T-helper 1 cell treated with Interleukin-12 subunit alpha and Interleukin-12 subunit beta and Interleukin-4 antibody, amounts not matched to agents 30 ng/mL and 1 ng/mL, for 36 hours (primary cell): ENCODE measurements at regions not wholly inside any gene's neighbourhood (a gene's known extent, or its start where the extent isn't known, plus 50 kb on each side); places are given as distances from the start of the nearest gene placed in this dataset.

ENCODE experiments used
- intact Hi-C: fragments of 100-400 bp; cut with micrococcal nuclease; formaldehyde crosslinking; loops from one replicate; pipeline ENCODE4 v1.15.1; 2024

DNA sequence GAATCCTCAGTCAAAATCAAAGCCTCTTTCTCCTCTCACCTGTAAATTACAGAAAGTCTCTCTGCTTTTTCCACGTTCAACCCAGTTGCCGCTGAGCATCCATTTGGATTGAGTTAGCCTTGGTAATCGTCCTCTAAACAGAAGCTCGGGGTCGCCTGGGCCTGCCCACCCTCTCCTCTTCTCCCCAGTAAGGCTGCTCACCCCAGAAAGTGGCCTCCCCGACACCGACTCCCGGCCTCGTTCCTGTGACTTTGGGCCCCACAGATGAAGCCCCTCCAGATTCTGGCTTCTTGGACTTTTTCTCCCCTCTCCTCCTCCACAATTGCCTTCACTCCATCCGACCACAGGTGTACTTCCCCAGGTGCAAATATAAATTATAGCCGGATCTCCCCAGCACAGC, 1500.0 kb downstream of the BRD1 start:
- intact Hi-C loops: no loop called here

DNA sequence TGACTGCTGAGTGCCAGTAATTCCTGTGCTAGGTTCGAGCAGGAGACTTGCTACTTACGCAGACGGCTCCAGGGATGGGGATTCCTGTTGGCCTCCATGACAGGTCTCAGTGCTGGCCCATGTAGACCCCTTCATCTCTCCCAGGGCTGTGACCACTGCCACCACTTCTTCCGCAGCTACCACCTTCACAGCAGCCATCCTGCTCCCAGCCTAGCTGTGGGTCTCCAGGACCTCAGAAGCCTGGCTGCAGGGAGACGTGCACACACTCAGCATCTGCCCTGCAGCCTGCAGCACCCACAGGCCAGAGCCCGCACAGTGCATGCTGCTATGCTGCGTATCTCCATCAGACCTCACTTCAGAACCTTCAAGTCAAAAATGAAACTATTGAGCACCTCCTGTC, 1503.9 kb downstream of the BRD1 start:
- intact Hi-C loops: no loop called here

DNA sequence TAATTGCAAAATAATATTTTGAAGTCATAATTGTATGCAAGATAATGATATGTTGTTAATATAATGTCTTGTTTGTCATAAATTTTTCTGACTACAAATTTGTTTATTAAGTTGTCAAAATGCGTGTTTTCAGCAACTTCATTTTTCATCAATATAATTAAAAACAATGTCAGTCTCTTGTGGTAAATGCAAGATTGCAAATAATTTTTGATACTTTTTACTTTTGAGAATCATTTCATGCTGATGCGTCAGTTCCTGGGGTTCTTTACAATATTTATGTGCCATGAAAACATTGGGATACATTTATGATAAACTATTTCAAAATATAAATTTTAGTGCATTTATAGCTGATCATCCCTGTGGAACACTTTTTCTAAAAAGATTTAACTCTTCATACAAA, 1504.8 kb downstream of the BRD1 start:
- intact Hi-C loops: no loop called here

DNA sequence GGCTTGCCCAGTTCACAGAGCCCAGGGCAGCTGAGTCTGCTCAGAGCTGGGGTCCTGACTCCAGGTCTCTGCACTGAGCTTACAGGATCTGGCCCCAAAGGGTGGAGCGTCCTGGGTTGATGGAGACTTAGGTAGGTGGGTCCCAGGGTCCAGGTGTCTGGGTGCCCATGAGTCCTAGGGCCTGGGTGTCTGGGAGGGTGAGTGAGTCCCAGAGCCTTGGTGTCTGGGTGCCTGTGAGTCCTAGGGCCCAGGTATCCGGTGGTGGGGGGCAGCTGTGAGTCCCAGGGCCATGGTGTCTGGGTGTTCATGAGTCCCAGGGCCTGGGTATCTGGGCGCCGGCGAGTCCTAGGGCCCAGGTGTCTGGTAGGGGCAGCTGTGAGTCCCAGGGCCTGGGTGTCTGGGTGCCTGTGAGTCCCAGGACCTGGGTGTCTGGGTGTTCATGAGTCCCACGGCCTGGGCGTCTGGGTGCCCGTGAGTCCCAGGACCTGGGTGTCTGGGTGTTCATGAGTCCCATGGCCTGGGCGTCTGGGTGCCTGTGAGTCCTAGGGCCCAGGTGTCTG, 1505.6 kb downstream of the BRD1 start:
- intact Hi-C loops: no loop called here

DNA sequence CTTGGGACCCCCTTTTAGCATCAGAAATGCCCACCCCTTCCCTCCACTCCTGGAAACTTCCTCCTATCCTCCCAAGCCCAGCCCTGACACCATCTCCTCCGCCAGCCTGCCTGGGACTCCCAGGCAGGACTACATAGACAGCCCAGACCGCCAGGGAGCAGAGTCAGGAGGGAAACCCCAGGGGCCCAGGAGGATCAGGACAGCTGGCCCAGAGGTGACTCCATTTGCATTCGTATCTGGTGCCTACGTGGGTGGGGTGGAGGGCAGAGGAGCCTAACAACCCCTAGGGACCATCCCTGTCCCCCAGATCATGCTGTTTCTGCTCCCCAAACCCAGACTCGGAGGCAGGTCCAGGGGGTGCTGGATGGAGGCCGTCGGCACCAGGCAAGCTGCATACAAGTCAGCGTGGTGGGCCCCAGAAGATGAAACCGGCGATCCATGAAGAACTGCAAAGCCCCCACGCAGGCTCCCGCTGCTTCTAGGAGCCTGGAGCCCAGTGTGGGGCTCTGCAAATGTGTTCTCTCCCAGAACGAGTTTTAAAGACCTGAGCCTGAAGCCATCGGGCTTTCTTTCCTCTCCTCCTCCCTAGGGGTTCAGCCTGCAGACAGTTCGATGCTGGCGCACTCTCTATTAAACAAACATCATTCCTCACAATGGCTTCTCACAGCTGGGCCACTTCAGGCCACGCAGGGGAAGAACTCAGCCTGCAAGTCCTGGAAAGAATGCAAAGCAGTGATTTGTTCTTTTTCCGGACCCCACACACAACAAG, 1506.8 kb downstream of the BRD1 start:
- intact Hi-C loops: no loop called here

DNA sequence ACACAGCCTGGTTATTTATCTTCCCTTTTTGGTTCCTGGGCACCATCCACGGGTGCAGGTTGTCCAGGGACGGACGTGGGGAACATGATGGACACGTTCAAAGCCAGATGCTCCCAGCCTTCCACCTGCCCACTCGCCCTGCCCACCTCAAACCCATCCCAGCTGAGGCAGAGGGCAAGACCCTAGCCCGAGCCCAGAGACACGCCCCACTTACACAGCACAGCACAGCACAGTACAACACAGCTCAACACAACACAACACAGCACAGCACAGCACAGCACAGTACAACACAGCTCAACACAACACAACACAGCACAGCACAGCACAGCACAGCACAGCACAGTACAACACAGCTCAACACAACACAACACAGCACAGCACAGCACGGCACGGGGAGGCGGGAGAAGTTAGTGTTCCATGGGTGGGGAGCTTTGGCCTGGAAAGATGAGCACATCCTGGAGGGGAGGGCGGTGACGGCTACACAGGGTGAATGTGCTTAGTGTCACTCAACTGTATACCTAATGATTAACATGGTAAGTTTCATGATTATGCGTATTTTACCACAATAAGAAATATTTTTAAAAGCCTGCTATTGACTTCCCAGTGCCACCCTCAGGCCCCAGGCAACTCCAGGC, 1507.5 kb downstream of the BRD1 start:
- intact Hi-C loops: no loop called here

DNA sequence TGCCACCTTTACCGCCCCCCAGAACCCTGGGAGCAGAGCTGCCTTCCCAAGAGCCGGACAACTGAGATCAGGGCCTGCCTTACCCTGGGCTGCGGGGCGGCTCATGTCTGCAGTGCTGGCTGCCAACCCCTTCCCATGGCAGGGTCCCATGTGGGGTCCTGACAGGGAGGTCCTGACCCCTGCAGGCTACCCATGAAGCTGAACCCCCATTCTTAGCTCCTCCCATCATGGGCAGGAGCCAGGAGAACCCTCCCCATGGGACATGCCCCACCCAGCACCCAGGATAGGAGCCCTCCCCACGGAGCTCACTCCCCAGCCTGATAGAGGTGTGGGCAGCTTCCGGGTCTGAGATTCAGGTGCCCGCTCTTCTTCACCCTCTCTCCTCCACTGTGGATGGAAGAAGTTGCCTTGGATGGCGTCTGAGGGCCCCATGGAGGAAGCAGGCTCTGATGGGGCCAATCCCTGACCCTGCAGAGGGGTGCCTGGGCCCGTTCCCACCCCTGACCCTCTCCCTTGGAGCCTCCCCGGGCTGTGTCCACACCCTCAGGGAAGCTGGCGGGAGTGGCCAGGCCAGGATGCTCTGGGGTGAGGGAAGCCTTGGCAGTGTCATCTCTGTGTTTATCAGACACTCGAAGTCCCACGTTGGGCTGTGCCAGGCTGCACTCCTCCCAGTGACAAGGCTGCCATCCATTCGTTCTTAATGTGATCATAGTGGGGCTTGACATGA, 1508.2 kb downstream of the BRD1 start:
- intact Hi-C loops: no loop called here

DNA sequence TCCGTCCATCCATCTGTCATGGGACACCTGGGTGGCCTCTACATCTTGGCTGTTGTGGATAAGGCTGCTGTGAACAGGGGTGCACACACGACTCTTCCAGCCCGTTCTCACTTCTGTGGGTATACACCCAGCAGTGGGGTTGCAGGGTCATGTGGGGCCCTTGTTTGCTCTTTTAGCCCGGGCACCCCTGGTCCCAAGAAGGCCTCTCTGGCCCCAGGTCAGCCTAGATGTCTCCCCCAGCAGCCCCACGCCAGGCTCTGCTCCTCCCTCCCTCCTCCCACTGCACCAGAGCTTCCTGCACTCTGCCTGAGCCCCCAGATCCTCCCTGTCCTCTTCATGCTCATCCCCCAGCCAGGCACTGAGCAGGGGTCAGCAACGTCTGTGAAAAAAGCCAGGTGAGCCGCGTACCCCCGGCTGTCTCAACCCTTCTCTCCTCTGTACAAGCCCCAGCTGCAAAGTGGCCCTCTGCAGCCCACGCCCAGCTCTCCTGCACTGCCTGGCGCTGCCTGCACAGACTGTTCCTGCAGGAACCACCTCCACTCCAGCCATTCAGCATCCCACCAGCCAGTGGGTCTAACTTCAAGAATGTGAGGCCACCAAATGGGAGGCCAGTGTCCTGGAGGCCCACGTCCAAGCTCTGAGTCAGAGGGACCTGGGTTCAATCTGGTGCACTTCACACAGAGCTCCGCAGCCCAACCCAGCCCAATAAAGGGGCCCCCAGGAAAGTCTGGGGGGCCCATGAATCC, 1508.9 kb downstream of the BRD1 start:
- intact Hi-C loops: no loop called here

DNA sequence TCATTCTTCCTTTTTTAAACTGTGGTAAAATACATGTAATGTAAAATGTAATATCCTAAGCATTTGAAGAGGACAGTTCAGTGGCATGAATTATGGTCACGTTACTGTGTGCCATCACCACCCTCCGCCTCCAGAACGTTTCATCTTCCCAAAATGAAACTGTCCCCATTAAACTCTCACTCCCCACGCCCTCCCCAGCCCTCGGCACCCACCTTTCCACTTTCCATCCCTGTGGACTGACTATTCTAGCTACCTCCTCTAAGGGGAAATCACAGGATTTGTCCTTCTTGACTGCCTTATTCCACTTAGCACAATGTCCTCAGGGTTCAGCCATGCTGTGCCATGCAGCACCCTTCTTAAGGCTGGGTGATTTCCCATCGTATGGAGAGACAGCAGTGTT, 1509.5 kb downstream of the BRD1 start:
- intact Hi-C loops: no loop called here

DNA sequence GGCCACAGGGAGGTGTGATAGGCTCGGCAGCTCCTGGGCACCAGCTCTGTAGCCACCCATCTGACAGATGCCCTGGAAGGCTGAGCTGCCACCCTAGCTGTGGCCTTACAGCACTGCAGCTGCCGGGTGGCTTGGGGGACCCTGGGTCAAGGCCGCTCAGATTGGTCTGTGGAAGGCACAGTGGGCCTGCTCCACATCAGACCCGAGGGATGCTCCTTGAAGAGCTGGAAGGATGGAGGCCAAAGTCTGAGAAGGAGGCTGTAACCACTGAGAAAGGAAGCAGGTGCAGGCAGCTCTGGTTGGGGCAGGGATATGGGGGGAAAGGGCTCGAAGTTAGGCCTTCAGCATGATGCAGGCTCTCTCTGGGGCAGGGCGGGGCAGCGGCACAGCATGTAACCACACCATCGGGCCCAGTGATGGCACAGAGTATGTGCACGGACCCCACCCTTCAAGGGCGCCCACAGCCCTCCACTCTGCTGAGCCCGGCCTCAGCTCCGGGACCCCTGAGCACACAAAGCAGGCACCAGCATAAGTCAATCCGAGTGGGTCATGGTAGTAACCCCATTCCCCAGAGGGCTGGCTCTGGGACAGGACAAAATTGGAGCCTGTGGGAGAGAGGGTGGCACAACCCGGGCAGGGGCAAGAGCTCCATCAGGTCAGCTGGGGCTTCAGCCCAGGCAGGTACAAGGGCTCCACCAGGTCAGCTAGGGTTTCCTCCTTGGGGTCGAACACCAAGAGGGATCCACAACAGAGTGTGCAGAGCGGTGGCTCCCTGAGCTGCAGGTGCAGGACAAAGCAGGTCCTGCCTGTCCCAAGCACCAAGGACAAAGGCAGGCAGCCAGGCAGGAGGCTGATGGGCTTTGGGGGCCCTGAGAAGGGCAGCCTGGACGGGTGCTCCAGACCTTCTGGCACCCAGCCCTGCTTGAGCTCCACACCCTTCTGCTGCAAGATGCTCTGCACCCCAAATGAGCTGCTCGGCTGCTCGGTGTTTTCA, 1511.1 kb downstream of the BRD1 start:
- intact Hi-C loops: no loop called here

DNA sequence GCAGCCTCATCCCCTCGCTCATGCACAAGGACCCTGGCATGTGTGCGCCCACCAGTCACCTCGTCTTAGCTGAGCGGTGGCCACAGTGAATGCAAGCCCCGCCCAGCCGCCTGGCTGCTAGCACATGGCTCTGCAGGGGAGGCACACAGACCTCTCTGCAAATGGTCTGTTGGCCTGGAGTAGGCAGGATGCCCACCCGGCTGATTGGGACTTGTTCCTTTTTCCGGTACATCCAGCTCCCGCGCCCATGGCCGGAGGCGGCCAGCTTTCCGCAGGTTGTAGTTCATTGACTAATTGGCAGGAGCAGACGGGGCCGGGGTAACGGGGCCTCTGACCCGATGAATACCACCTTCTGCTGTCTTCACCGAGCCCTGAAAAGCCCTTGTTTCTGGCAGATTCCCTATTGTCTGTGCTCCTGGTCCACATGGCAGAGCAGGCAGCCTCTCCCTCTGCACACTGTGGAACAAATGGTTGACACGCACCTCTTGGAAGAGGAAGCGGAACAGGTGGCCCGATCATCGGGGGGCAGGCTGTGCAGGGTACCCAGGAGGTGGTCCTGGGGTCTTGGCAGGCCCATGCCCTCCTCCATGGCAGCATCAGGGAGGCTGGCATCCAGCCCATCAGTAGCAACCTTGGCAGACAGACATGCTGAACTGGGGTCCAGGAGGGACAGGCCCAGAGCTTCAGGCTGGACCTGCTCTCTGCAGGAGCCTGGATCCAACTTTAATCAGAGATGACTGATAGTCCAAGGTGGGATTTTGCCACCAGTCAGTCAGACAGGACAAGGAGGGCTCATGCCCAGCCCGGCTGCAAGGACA, 1512.0 kb downstream of the BRD1 start:
- intact Hi-C loops: no loop called here

DNA sequence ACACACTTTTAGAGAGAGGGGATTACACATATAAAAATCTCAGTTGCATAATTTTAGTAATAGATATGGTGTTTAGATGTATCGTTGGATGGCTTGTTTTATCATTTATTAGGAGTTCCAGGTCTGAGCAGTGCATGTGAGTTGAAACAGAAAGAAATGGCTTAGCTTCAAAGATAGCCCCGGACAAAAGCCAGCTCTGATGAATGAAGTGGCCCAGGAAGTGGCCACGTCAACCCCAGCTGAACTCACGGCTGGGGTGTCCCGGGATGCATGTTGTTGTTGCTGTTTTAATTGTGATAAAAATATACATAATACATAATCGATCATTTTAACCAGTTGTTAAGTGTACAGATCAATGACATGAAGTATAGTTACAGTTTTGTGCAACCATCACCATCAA, 1513.6 kb downstream of the BRD1 start:
- intact Hi-C loops: no loop called here

DNA sequence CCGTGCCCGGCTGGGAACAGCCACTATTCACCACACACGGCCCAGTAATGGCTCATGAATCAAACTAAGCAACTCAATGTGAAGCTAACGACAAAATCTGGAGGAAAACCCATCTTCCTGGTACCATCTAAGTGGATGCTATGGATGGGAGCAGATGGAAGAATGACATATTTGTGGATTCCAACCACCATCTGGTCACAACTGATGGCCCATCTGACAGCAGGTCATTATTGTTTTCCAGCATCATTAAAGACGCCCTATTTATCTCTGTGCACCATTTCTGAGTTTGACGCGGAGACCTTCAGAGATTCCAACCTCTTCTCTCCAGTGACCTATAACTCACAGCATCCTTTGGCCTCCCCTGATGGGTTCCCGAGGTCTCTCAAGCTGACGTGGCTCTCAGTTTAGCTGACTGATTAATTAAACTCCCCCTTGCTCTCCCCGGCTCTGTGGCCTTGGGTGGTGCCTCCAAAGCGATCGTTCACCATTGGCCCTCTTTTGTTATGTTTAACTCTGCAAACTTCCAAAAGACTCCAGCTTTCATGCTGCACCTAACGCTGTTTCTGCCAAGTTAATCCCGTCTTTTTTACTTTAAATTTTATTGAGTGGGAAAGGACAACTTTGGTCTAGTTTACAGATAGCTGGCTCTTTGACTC, 1514.4 kb downstream of the BRD1 start:
- intact Hi-C loops: no loop called here

DNA sequence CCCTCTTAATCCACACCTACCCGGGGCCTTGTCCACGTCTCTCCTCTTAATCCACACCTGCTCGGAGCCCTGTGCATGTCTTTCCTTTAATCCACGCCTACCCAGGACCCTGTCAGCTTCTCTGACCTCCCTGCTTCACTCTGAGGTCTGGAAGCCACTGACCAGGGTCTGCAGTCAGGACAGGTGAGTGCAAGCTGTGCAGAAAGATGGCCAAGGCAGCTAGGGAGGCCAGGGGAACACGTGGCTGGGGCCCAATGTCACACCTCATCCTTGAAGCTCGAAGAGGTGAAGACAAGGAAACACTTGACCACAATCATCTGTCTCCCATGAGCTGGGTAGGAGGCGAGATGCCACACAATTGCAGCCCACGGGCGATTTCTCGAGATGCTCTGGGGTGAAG, 1516.9 kb downstream of the BRD1 start:
- intact Hi-C loops: no loop called here

DNA sequence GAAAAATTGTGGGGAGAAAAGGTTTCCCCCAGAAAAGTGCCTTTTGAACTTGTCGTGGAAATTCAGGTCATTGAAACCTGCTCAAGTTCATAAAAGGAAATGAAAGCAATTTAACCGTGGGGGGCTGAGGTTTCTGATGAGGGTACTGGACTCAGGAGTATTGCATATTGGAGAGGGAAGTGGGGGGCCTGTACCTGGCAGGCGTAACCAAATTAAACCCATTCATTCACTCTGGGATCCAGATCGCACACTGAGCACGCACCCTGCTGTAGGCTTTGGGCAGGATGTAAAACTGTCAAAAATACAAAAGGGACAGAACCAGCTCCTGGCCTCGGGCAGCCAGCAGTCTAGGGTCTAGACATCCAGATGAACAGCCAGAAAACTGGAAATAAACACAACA, 1517.4 kb downstream of the BRD1 start:
- intact Hi-C loops: no loop called here

DNA sequence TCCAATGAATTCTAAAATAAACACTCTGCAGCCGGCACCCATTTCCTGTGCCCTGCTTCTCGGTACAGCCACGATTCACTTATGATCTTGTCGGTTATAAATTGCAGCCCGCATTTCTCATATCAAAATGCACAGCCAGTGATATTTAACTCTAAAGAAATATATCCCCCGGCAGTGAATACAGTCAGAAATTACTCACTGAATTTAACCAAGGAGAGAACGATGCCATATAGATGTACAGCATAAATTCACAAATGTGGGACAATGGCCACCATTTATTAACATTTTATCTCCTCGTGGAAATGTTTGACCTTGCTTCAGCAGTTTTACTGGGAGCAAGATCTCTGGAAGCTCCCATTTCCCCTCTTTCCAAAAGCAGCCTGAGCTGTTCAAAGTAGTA, 1517.8 kb downstream of the BRD1 start:
- intact Hi-C loops: no loop called here

DNA sequence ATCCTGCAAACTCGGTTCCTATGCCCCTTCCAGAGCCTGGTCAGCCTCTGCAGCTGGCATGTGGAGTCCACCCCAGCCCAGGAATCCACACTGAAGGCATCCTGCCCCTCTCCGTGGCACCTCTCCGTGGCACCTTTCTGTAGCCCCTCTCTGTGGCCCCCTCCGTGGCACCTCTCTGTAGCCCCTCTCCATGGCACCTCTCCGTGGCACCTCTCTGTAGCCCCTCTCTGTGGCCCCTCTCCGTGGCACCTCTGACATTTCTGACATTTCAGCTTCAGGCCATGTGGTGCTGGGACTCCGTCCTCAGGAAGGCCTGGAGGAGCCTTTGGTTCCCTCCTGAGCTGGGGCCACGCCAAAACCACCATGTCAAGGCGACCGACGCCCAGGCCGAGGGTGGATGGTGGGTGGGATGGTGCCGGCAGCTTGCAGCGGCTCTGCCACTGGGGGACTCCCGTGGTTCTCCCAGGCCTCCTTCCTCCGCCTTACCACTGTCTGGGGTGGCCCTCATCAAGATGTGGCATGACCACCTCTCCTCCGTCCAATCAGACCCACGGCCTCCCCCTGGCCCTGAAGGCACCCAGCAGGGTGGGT, 1518.5 kb downstream of the BRD1 start:
- intact Hi-C loops: no loop called here

DNA sequence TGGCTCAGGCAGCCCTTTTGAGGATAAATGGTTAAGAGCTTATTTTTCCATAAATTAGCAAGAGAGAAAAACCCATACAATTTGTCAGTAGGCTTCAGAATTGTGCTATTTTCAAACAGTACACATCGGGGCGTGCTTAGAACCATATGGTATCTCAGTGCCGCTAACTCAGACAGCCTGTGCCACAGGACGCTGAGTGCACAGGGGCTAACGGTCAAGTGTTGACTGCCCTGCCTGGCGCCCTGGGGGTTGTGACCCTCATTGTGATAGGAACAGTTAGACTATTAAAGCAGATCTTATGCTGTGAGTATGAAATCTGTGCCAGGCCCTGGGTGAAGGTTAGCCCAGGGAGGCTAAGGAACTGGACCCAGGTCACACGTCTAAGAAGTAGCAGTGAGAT, 1519.7 kb downstream of the BRD1 start:
- intact Hi-C loops: no loop called here
